ENCODE measurements at regions not wholly inside any gene's neighbourhood (a gene's known extent, or its start where the extent isn't known, plus 50 kb on each side); places are given as distances from the start of the nearest gene placed in this dataset.

- no peak for TF ChIP-seq EZH2phosphoT487 (IDR thresholded peaks at IDR 0.05; ENCODE audit: borderline replicate concordance, low read length)
- TF ChIP-seq, protein P1, sequence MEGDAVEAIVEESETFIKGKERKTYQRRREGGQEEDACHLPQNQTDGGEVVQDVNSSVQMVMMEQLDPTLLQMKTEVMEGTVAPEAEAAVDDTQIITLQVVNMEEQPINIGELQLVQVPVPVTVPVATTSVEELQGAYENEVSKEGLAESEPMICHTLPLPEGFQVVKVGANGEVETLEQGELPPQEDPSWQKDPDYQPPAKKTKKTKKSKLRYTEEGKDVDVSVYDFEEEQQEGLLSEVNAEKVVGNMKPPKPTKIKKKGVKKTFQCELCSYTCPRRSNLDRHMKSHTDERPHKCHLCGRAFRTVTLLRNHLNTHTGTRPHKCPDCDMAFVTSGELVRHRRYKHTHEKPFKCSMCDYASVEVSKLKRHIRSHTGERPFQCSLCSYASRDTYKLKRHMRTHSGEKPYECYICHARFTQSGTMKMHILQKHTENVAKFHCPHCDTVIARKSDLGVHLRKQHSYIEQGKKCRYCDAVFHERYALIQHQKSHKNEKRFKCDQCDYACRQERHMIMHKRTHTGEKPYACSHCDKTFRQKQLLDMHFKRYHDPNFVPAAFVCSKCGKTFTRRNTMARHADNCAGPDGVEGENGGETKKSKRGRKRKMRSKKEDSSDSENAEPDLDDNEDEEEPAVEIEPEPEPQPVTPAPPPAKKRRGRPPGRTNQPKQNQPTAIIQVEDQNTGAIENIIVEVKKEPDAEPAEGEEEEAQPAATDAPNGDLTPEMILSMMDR (IDR thresholded peaks at IDR 0.05; ENCODE audit: low read depth, low read length, poor library complexity, severe bottlenecking): no peak
Measured at GRCh38 chr15:95522533-95522932, 808.0 kb upstream of the NR2F2 start.

Data from DOHH2 (cell line).